Keratinocyte (primary cell): ENCODE measurements at regions not wholly inside any gene's neighbourhood (a gene's known extent, or its start where the extent isn't known, plus 50 kb on each side); places are given as distances from the start of the nearest gene placed in this dataset.

Experiments
- EZH2 ChIP-seq: IDR thresholded peaks from one replicate; pipeline ENCODE4 v1.6.1; 2012; ENCODE audit warnings: inconsistent platforms, mild to moderate bottlenecking, low read length, moderate library complexity
- TF ChIP-seq, protein P1 (sequence below), 3 experiments: IDR thresholded peaks in 1 of 3; conservative IDR thresholded peaks in 1 of 3; optimal IDR thresholded peaks in 1 of 3; 2 replicates in 2 of 3; 3 replicates in 1 of 3; pipeline versions ENCODE3 to v1.5.1; 2011; ENCODE audit warnings: low read length in 3 of 3, mild to moderate bottlenecking in 3 of 3, moderate library complexity in 2 of 3, control low read depth in 1 of 3, inconsistent platforms in 1 of 3; ENCODE audit not compliant: insufficient read depth in 2 of 3; ENCODE audit errors: extremely low read depth in 1 of 3

- TF ChIP-seq EZH2 = no peak
- TF ChIP-seq, protein P1, sequence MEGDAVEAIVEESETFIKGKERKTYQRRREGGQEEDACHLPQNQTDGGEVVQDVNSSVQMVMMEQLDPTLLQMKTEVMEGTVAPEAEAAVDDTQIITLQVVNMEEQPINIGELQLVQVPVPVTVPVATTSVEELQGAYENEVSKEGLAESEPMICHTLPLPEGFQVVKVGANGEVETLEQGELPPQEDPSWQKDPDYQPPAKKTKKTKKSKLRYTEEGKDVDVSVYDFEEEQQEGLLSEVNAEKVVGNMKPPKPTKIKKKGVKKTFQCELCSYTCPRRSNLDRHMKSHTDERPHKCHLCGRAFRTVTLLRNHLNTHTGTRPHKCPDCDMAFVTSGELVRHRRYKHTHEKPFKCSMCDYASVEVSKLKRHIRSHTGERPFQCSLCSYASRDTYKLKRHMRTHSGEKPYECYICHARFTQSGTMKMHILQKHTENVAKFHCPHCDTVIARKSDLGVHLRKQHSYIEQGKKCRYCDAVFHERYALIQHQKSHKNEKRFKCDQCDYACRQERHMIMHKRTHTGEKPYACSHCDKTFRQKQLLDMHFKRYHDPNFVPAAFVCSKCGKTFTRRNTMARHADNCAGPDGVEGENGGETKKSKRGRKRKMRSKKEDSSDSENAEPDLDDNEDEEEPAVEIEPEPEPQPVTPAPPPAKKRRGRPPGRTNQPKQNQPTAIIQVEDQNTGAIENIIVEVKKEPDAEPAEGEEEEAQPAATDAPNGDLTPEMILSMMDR (optimal IDR thresholded peaks at IDR 0.05 in 1 of 3, IDR thresholded peaks at IDR 0.05 in 1 of 3, conservative IDR thresholded peaks at IDR 0.05 in 1 of 3; ENCODE audit: extremely low read depth in 1 of 3, insufficient read depth in 2 of 3, low read length in 3 of 3) = no peak
Observed at GRCh38 chr18:67151366-67151765, 365.2 kb downstream of the DSEL start.
